ENCODE measurements at regions not wholly inside any gene's neighbourhood (a gene's known extent, or its start where the extent isn't known, plus 50 kb on each side); places are given as distances from the start of the nearest gene placed in this dataset.

- no peak overlapping the region for H3K4me2 ChIP-seq
- H3K4me3 ChIP-seq = no peak overlapping the region
- TF ChIP-seq RNF2 (IDR thresholded peaks at IDR 0.05; ENCODE audit: borderline replicate concordance, low read depth) (no peak), HOXA7 (CRISPR knock-in tag; IDR thresholded peaks at IDR 0.05) (no peak)
- H3K9me3 ChIP-seq = no peaks in the 10 kb centered on the region
- H3K4me1 ChIP-seq = peaks cover 18% of the 10 kb centered on the region
- no peak overlapping the region for H3K27ac ChIP-seq
- no peak for DNase-seq (ENCODE audit: low read depth in 1 of 2, low spot score in 1 of 2)
- WGBS (ENCODE audit: missing lambda C conversion rate) = 88% methylated on average over 2 of the region's 2 CpGs
- no peak for ATAC-seq
- no peak for FAIRE-seq
- CTCF ChIA-PET = no interaction called here
- POLR2A ChIA-PET = no interaction called here
These were observed 393.9 kb downstream of the PLPP3 start for GRCh38 chr1:56185493-56185892.

DNA sequence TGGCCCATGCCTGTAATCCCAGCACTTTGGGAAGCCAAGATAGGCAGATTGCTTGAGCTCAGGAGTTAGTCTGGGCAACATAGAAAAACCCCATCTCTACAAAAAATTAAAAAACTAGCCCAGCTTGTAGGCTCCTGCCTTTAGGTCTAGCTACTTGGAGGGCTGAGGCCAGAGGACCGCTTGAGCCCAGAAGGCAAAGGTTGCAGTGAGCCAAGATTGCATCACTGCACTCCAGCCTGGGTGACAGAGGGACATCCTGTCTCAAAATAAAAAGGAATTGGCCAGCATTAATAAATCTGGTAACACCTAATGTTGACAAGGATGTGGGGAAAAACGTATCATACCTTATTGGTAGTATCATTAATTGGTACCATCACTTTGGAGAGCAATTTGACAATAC lies 396.2 kb downstream of the PLPP3 start:
- POLR2A ChIA-PET = no interaction called here
- CTCF ChIA-PET = no interaction called here
- TF ChIP-seq, protein P1, sequence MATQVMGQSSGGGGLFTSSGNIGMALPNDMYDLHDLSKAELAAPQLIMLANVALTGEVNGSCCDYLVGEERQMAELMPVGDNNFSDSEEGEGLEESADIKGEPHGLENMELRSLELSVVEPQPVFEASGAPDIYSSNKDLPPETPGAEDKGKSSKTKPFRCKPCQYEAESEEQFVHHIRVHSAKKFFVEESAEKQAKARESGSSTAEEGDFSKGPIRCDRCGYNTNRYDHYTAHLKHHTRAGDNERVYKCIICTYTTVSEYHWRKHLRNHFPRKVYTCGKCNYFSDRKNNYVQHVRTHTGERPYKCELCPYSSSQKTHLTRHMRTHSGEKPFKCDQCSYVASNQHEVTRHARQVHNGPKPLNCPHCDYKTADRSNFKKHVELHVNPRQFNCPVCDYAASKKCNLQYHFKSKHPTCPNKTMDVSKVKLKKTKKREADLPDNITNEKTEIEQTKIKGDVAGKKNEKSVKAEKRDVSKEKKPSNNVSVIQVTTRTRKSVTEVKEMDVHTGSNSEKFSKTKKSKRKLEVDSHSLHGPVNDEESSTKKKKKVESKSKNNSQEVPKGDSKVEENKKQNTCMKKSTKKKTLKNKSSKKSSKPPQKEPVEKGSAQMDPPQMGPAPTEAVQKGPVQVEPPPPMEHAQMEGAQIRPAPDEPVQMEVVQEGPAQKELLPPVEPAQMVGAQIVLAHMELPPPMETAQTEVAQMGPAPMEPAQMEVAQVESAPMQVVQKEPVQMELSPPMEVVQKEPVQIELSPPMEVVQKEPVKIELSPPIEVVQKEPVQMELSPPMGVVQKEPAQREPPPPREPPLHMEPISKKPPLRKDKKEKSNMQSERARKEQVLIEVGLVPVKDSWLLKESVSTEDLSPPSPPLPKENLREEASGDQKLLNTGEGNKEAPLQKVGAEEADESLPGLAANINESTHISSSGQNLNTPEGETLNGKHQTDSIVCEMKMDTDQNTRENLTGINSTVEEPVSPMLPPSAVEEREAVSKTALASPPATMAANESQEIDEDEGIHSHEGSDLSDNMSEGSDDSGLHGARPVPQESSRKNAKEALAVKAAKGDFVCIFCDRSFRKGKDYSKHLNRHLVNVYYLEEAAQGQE (IDR thresholded peaks at IDR 0.05) = no peak
- TF ChIP-seq TP53 (CRISPR knock-in tag; IDR thresholded peaks at IDR 0.05) (no peak), USF2 (IDR thresholded peaks at IDR 0.05) (no peak), ZNF302 (CRISPR knock-in tag; IDR thresholded peaks at IDR 0.05) (no peak), EHF (CRISPR knock-in tag; IDR thresholded peaks at IDR 0.05) (no peak), FOSB (CRISPR knock-in tag; IDR thresholded peaks at IDR 0.05) (no peak), NFE2L2 (conservative IDR thresholded peaks at IDR 0.05; ENCODE audit: low read length) (no peak), CEBPB (IDR thresholded peaks at IDR 0.05) (no peak), RFX5 (IDR thresholded peaks at IDR 0.05) (no peak), HOXB13 (CRISPR knock-in tag; IDR thresholded peaks at IDR 0.05; ENCODE audit: low read depth) (no peak), CBX2 (IDR thresholded peaks at IDR 0.05; ENCODE audit: borderline replicate concordance, low read depth) (no peak), HEYL (CRISPR knock-in tag; IDR thresholded peaks at IDR 0.05) (no peak), MAZ (IDR thresholded peaks at IDR 0.05; ENCODE audit: borderline replicate concordance, low read depth, low read length) (no peak), CHD4 (IDR thresholded peaks at IDR 0.05; ENCODE audit: borderline replicate concordance) (no peak), HOXA7 (CRISPR knock-in tag; IDR thresholded peaks at IDR 0.05) (no peak), NR3C1 (IDR thresholded peaks at IDR 0.05) (no peak), RAD21 (conservative IDR thresholded peaks at IDR 0.05 in 1 of 2, IDR thresholded peaks at IDR 0.05 in 1 of 2) (no peak), EHMT2 (IDR thresholded peaks at IDR 0.05; ENCODE audit: low read depth) (no peak)

DNA sequence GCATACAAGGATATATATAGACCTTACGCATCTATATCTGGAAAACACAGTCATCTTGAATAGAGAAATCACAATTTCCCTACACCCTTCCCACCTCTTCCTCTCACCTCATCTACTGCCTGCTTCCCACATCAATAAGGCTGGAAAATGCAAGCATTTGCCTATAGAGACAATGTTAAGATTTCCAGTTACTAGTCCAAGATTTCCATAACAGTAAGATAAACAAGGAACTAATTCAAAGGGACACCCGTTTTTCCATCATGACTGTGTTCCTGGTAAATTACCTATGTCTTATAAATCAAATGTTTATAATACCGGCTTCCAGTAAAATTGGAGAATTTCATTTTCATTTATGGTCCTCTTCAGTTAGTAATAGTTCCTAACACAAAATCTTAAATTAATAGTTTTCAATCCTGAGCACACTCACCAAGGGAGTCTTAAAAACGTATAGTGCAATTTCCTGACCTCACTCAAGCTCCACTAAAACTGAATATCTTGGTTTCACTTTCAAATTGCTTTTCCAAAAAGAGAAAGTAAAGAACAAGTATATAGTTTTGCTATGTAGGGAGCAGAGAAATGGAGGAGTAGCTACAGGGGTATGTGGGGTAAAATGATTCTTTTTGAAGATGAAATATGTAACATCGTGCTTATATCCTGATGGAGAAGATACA lies 398.7 kb downstream of the PLPP3 start:
- no peaks in the 10 kb centered on the region for H3K4me1 ChIP-seq
- DNase-seq (ENCODE audit: low read depth in 1 of 2, low spot score in 1 of 2) = no peak
- POLR2A ChIA-PET = no interaction called here
- no peak for ATAC-seq
- peak overlapping the region; percentile 49; the same call in 2 of the 3 replicates for H3K4me2 ChIP-seq
- WGBS (ENCODE audit: missing lambda C conversion rate) = 69% methylated on average over 5 of the region's 5 CpGs
- no peak for TF ChIP-seq ESRRA (IDR thresholded peaks at IDR 0.05; ENCODE audit: borderline replicate concordance, low read length)
- FAIRE-seq = no peak
- no peak overlapping the region for H3K27ac ChIP-seq
- H3K9me3 ChIP-seq = no peaks in the 10 kb centered on the region
- CTCF ChIA-PET = no interaction called here
- no peak overlapping the region for H3K4me3 ChIP-seq

More for the DNA sequence above, 396.2 kb downstream of the PLPP3 start:
- FAIRE-seq (no peak), ATAC-seq (no peak), DNase-seq (ENCODE audit: low read depth in 1 of 2, low spot score in 1 of 2) (no peak)
- no peak overlapping the region for H3K4me2 ChIP-seq
- H3K4me3 ChIP-seq = no peak overlapping the region
- no peaks in the 10 kb centered on the region for H3K9me3 ChIP-seq
- H3K4me1 ChIP-seq = no peaks in the 10 kb centered on the region
- 83% methylated on average over 2 of the region's 2 CpGs for WGBS (ENCODE audit: missing lambda C conversion rate)
- H3K27ac ChIP-seq = no peak overlapping the region
